Lower lobe of right lung (tissue), 2 donors: ENCODE measurements at regions not wholly inside any gene's neighbourhood (a gene's known extent, or its start where the extent isn't known, plus 50 kb on each side); places are given as distances from the start of the nearest gene placed in this dataset.

Experiments used
- ATAC-seq, 2 donors: fragments of 200-7000 bp; cut with Tn5 transposase; one replicate each; pipeline ENCODE4 v1.9.1; 2020 to 2022; ENCODE audit warnings: mild to moderate bottlenecking in 2 of 2, moderate library complexity in 2 of 2
- DNase-seq: peaks from one replicate; pipeline ENCODE4 v3.0.0-alpha.2; 2020
- H3K27ac ChIP-seq: fragments of 200-600 bp; one replicate; pipeline ENCODE4 v1.8.0; 2022
- H3K27me3 ChIP-seq: fragments of 200-600 bp; one replicate; pipeline ENCODE4 v1.8.0; 2022; ENCODE audit warnings: low read depth
- H3K36me3 ChIP-seq: fragments of 200-600 bp; one replicate; pipeline ENCODE4 v1.8.0; 2022; ENCODE audit warnings: mild to moderate bottlenecking
- H3K4me1 ChIP-seq: fragments of 200-600 bp; one replicate; pipeline ENCODE4 v1.8.0; 2022
- H3K4me3 ChIP-seq: fragments of 200-600 bp; one replicate; pipeline ENCODE4 v1.8.0; 2022; ENCODE audit warnings: mild to moderate bottlenecking
- H3K9me3 ChIP-seq: fragments of 200-600 bp; one replicate; pipeline ENCODE4 v1.8.0; 2022
- CTCF ChIP-seq: fragments of 200-600 bp; IDR thresholded peaks from one replicate; pipeline ENCODE4 v1.8.0; 2022; ENCODE audit warnings: antibody characterized with exemption, mild to moderate bottlenecking
- intact Hi-C: fragments of 100-400 bp; cut with DNase I; formaldehyde crosslinking; loops from one replicate; pipeline ENCODE4 v1.11.0; 2022
- donor health status: DM: no; HTN: yes; CAD: no; lungs with severe emphysema.

- Histone ChIP-seq H3K4me1 (no peaks in the 10 kb centered on the region), H3K9me3 (no peaks in the 10 kb centered on the region), H3K4me3 (no peak overlapping the region), H3K27me3 (no peaks in the 10 kb centered on the region), H3K27ac (no peak overlapping the region), H3K36me3 (no peaks in the 10 kb centered on the region)
- ATAC-seq (no peak), DNase-seq (no peak)
- TF ChIP-seq CTCF = no peak
- intact Hi-C loops = no loop called here
These were observed 267.1 kb downstream of the RAD51AP2 start for GRCh38 chr2:17251171-17251570.

- Histone ChIP-seq H3K36me3 (no peaks in the 10 kb centered on the region), H3K4me3 (no peak overlapping the region), H3K9me3 (no peaks in the 10 kb centered on the region), H3K4me1 (no peaks in the 10 kb centered on the region), H3K27ac (no peak overlapping the region), H3K27me3 (no peaks in the 10 kb centered on the region)
- TF ChIP-seq CTCF = no peak
- no peak for DNase-seq
- ATAC-seq = no peak
- intact Hi-C loops = no loop called here
These were observed 269.0 kb downstream of the RAD51AP2 start for GRCh38 chr2:17249249-17249648.

GRCh38 chr2:17245906-17246305 is 272.3 kb downstream of the RAD51AP2 start:
- intact Hi-C loops = no loop called here
- Histone ChIP-seq H3K4me3 (no peak overlapping the region), H3K27me3 (no peaks in the 10 kb centered on the region), H3K36me3 (no peaks in the 10 kb centered on the region), H3K9me3 (no peaks in the 10 kb centered on the region), H3K4me1 (no peaks in the 10 kb centered on the region), H3K27ac (no peak overlapping the region)
- ATAC-seq (no peak), DNase-seq (no peak)
- TF ChIP-seq CTCF = no peak

GRCh38 chr2:17242813-17243485 is 275.3 kb downstream of the RAD51AP2 start:
- H3K4me3 ChIP-seq = no peak overlapping the region
- no peaks in the 10 kb centered on the region for H3K36me3 ChIP-seq
- H3K9me3 ChIP-seq = no peaks in the 10 kb centered on the region
- intact Hi-C loops = no loop called here
- ATAC-seq = no peak
- no peak for TF ChIP-seq CTCF
- no peak for DNase-seq
- H3K4me1 ChIP-seq = no peaks in the 10 kb centered on the region
- no peak overlapping the region for H3K27ac ChIP-seq
- H3K27me3 ChIP-seq = no peaks in the 10 kb centered on the region

GRCh38 chr2:17239550-17239949 is 278.7 kb downstream of the RAD51AP2 start:
- no peak for ATAC-seq
- intact Hi-C loops = no loop called here
- H3K27me3 ChIP-seq = no peaks in the 10 kb centered on the region

More at GRCh38 chr2:17239550-17239949, 278.7 kb downstream of the RAD51AP2 start:
- no peaks in the 10 kb centered on the region for H3K36me3 ChIP-seq
- no peak for TF ChIP-seq CTCF
- H3K27ac ChIP-seq = no peak overlapping the region
- H3K9me3 ChIP-seq = no peaks in the 10 kb centered on the region
- DNase-seq = no peak
- no peaks in the 10 kb centered on the region for H3K4me1 ChIP-seq
- no peak overlapping the region for H3K4me3 ChIP-seq
